Sciatic nerve (tissue), 2 donors: ENCODE measurements at regions not wholly inside any gene's neighbourhood (a gene's known extent, or its start where the extent isn't known, plus 50 kb on each side); places are given as distances from the start of the nearest gene placed in this dataset.

Source experiments
- ATAC-seq: fragments of 200-7000 bp; cut with Tn5 transposase; one replicate; pipeline ENCODE4 v1.9.1; 2020; ENCODE audit warnings: mild to moderate bottlenecking, moderate library complexity
- DNase-seq: peaks from one replicate; pipeline ENCODE4 v3.0.0-alpha.2; 2020; ENCODE audit warnings: low spot score
- intact Hi-C: fragments of 100-400 bp; cut with DNase I; formaldehyde crosslinking; loops from one replicate; pipeline ENCODE4 v1.14.2; 2022
- donor health status: DM: no; HTN: no; CAD: no.
- donor health status: DM: no; HTN: no; CAD: no.

DNA sequence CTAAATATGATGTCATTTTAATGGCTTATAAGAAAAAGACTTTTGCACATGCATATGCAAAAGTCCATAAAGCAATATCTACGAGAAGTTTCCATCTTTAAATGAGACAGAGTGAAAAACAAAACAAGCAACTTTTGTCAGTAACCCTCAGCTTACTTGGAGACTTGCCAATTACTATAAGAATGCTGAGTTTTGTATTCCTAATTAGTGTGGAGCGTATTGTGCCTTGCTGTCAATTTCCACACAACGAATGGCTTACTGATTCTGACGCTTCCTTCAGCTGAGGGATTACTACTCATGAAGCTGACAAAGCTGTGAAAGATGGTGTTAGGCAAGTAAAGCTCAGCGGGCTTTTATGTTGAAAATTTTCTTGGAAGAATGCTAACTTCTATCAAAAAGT lies 440.4 kb upstream of the ADAMTS5 start:
- ATAC-seq (no peak), DNase-seq (no peak)
- intact Hi-C loops, result no loop called here

DNA sequence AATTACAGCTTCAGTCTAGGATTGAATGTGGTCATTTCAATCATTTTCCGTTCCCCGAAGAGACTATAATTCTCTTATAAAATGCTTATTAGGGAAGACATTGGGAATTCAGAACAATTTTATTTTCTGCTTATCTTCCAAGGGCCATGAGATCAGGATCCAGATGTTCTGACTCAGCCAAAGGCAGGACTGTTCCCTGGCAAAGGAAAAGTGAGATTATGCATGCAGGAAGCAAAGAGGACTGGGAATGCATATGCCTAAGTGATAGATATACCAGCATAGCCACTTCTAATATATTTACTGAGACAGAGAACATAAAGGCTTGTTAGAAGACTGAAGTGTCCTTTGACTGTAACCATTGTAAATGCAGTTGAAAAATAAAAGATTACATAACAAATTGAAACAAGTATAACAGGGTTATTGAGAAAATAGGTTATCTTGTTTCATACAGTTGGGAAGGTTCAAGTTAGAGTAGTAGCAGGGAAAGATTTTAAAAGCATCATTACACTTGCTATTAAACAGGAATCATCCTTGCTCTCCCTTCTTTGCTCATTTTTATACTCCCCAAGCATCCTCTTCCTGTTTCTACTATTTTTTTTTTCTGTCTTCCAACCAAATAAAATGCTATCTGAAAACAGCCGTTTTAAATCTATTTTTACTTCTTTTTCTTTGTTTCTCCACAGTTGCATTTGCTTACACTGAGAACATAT lies 439.6 kb upstream of the ADAMTS5 start:
- ATAC-seq (peak; percentile 72), DNase-seq (no peak)
- intact Hi-C loops, result no loop called here

DNA sequence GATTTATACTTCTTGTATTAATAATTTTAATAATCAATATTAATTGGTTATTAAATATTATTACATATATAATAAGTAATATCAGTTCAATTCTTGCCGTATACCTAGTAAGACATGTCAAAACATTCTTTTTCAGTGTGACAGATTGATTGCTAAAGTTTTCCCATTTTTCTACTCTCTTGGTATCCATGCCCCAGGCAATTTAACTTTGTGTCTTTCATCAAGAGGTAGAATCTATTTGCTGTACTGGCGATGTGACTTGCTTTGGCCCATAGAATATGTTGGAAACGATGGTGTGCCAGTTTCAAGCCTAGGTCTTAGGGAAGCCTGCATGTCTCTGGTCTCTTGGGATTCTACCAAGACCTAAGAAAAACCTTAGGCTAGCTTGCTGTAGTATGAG lies 436.1 kb upstream of the ADAMTS5 start:
- no peak for DNase-seq
- intact Hi-C loops, result no loop called here
- no peak for ATAC-seq

DNA sequence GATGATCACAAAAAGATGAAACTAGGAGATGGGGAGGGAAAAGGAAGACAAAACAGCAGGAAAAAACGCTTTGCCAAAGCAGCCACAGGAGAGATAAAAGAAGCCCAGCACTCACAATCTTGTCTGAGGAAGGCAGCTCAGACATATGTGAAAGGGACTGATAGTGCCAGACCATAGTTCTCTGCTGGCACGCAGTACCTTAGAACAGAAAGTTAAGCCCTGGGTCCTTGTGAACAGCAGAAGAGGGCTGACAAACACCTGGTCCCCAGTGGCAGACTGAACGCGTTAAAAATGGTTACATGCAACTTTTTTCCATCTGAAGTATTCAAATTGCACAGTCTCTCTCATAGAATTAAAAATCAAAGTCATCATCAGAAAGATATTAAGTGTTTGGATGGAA lies 433.2 kb upstream of the ADAMTS5 start:
- DNase-seq, result no peak
- no peak for ATAC-seq
- intact Hi-C loops, result no loop called here

DNA sequence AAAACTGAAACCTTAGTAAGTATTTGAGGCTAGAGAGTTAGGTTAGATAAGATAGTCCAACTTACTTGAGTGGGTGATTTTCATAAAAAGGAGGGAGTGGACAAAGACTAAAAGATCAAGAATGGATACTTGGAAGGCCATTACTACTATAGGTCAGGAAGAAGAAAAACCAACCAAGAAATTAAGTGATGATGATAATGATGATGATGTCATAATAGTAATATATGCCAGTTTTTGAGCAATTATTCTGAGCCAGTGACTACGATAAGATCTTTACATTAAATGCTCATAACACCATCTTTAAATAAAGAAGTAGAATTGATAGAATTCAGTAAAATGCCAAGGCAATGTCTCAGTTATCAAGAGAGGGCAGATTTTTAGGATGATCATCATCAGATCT lies 430.7 kb upstream of the ADAMTS5 start:
- intact Hi-C loops, result no loop called here

DNA sequence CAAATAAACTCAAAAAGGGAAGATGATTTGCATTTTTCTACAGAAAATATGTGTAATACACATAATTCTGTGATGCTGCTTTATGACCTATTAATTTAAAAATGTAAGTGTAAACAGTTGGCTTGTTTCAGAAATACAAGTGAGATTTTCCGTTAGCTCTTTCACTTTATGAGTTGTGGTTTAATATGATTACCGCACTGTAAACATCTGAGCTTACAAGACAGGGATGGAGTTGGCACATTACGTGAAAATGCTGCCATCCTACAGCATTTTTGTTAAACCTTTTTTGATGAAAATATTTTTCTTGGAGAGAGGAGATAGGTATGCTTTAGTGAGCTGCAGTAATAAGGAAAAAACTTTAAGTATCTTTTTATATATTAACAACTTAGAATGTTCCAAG lies 426.8 kb upstream of the ADAMTS5 start:
- DNase-seq (no peak), ATAC-seq (no peak)
- intact Hi-C loops, result no loop called here

More for the DNA sequence above, 430.7 kb upstream of the ADAMTS5 start:
- DNase-seq (no peak), ATAC-seq (no peak)

DNA sequence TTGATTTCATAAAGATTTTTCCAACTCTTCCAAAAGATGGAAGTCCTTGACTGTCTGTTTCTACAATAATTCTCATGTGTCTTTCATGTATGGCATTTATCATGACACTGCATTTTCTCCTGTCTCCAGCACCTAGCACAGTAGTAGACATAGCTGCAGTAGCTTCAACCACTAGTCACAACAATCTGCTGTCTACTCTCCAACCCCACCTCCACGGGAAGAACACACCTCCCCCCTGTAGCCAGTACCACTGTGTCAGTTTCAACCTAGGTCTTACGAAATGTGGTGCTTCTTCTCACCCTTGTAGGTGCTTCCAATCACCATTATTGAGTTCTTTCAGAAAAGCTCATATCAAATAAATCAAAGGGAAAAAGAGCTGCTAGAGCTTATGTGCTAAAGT lies 425.1 kb upstream of the ADAMTS5 start:
- intact Hi-C loops, result no loop called here
- no peak for DNase-seq
- ATAC-seq, result no peak

DNA sequence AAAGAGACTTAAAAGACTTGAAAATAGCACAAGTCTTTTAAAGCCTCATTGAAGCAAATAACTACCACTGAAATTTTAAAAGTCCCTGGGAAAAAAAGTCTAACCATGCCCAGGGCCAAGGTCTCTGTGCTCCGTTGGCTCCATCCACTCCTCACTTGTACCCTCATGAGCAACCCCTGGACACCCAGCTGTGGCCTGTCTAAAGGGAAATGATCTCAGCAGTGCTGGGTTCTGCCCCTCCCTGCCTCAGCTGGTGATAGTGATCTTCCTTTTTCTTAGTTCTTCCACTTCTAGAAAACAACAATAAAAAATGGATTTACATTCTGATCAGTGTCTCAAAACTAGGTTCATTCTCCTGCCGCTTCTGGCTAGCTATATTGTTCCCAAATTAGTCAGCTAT lies 423.5 kb upstream of the ADAMTS5 start:
- ATAC-seq, result no peak
- no peak for DNase-seq
- intact Hi-C loops, result no loop called here

DNA sequence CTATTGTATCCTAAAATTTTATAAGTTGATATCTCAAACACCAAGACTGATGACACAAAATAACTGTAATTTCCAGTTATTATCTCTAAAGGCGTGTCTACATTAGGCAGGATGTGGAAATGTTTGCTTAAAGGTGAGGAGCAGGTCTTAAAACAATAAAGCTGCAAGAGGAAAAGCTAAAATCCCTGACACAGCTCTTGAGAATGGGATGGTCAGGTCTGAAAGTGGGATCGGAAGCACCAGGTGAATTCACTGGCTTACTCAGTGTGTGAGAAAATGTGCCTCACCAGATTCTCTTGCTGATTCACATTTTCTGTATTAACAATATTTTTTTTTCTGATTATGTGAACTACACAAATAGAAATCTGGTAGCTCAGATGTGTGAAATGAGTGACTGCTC lies 421.9 kb upstream of the ADAMTS5 start:
- intact Hi-C loops, result no loop called here
- ATAC-seq (no peak), DNase-seq (no peak)

DNA sequence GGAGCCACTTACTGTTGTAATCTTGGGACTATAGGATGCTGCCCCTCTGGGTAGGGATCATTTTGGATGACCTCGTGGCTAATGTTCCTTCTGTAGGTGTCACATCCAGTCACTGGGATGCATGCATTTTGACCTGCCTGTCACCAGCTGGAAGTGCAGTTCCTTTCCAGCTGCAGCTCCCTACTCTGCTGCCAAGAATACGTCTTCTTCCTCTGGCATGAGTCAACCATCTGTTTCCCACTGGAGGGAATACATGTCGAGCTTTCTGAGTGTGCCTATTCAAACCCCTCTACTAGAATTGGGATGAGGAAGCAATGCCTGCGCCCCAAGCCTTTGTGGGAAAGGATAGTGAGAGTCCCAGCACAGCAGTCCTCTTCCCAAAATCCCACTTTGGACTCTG lies 415.5 kb upstream of the ADAMTS5 start:
- ATAC-seq (peak; percentile 26), DNase-seq (no peak)
- intact Hi-C loops, result no loop called here

DNA sequence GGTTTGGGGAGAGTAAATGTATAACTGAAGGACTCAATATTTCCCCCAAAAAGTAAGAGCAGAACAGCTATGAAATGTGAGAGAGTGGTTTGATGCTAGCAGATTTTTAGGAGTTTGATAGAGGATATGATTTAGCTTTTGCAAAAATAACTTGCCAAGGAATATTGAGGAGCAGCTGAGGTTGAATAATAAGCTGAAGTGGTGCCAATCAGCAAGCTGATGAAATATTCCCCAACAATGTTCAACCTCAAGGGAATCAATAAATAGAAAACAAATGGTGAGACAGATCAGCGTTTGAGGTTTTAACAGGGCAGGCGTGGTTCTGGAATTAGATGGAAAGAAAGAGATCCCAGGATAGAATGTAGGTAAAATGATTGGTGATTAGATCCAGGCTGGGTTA lies 413.4 kb upstream of the ADAMTS5 start:
- ATAC-seq (peak; percentile 17), DNase-seq (no peak)
- intact Hi-C loops, result no loop called here

DNA sequence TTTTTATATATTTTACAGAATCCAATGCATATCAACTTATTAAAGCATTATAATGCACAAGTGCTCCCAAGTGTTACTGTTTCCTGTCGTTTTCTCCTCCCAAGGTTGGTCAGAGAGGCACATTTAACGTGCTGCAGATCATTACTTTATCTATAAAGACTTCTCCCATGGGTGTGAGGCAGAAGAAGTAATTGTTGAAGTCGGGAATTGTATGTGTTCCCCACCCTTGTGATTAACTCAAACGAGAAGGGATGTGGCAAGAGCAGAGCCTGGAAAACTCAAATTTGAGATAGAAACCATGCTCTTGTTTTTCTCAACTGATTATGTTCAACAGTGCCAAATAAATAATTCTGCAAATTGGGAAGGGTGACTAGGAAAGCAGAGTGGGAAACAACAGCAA lies 412.5 kb upstream of the ADAMTS5 start:
- DNase-seq (no peak), ATAC-seq (no peak)
- intact Hi-C loops, result no loop called here

DNA sequence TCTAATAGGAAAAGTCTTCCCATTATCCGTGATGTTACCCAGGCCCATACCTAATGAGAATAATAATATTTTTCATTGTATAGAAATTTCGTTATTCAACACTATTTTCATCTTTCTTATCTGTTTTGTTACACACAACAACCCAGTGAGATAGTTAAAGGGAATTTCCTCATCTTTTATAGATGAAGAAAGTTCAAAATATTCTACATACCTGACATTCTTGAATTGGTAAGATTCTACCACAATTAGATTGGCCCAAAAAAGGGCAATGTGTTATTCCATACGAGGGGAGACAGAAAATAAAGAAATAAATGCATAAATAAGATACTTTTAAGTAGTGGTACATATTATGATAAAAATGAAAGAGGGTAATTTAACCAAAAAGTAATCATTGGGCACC lies 405.5 kb upstream of the ADAMTS5 start:
- ATAC-seq, result no peak

DNA sequence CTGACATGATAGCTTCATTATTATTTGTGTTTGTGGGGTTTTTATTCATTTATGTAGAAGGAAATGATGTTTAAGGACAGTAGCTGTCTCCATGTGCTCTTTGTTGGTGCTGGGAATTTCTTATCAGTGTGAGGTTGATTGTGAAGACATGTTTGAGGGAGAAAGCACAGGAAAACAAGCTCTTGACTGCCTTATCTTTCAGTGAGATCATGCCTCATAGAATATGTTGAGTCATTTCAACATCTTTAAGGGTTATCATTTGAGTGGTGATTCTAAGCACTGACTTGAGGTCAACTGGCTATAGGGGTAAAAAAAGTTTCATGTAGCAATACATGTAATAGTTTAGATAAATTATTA lies 405.1 kb upstream of the ADAMTS5 start:
- intact Hi-C loops, result no loop called here
- ATAC-seq (no peak), DNase-seq (no peak)

More for the DNA sequence above, 405.5 kb upstream of the ADAMTS5 start:
- no peak for DNase-seq
- intact Hi-C loops, result no loop called here

DNA sequence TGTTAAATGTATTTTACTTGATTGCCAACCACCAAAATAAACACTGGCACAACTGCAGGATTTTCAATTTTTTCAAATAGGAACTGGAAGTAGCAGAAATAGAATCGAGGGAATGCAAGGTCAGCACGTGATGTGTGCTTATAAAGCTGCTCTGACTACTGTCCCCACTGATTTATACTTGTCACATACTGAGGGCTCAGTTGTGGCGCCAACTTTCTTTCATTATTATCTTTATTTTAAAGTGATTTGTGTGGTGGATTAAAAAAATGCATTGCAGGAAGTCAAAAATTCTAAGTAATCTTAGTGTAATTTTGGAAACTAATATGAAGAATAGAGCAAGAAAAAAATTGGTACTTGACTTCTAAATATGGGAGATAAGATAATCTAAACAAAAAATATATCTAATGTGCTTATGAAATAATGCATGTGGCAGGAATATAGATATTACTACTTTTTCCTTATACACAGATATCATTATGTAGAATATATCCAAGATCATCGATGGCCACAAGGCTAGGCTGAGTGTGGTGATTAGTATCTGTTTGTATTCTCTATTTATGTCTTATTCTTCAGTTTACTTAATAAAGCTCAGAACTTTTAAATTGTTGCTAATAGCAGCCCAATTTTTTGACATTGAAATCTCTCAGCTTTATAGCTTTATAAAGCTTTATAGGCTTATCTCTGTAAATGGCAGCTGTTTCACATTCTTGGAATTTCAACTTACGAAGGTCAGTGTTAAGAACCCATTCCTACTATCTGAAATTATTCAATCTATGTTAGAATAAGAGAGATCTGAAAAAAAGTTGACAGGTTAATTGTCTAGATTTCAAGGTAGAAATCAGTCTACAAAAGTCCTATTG lies 404.5 kb upstream of the ADAMTS5 start:
- intact Hi-C loops, result no loop called here
- DNase-seq (no peak), ATAC-seq (no peak)

DNA sequence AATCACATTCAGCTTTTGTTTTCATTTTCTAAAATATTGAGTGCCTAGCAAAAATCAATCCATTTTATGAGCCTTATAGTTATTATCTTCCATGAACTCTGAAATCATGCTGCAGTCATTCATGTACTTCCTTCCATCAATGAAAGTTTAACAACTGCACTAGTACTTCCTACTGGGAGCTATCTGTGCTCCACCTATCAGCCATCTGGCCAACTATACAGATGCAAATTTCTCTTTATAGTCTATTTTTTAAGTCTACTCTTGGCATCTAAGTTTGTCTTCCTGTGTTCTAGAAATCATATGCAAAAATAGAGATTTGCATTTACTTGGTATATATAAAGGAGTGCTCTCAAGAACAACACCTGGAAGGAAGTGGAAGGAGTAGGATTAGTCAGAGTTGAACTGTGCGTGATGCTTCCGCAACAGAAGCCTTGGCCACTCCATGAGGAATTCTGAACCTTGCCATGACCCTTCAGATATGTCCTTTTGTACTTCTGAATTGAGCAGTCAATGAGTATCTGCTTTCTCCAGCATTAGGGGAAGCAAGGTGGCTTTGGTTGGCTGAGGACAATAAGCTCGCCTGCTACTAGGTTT lies 403.2 kb upstream of the ADAMTS5 start:
- DNase-seq, result no peak
- intact Hi-C loops, result no loop called here
- no peak for ATAC-seq

DNA sequence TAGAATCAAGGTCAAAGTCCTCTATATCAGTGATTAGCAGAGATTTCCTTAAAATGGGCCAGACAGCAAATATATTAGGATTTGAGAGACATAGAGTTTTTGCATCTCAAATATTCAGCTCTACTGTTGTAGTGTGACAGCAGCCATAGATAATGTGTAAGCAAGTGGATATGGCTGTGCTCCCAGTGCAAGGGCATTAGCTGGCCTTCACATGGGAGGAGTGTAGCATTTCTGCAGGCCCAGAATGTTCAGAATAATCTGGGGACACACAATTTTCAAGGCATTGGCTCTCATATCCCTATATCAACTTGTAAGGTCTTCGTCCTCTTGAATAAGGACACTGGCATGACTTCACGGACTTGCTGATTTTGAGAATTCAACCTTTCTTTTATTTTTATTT lies 402.3 kb upstream of the ADAMTS5 start:
- DNase-seq (no peak), ATAC-seq (no peak)
- intact Hi-C loops, result no loop called here

DNA sequence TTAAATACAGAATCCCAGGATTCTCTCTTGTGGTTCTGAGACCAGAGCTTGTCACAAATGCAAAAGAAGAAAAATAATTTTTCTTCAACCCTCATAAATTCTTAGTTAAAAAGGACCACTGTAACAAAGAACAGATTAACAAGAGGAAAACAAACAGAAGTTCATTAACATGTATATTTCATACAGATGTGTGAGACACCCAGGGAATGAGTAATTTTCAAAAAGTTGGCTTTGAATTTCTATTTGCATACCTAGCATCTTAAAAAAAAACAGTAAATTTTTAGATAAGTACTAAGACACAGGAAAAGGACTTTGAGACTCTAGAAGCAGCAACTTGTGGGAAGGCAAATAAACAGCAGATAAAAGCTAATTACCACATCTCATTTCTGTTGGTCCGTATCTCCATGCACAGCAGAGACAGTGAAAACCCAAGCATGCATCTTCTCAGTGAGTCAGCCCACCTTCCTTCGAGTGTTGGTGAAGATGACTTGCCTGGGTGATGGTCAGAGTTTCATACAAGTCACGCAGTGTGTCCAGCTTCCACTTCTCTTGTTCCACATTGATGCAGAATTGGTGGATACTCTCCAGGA lies 399.9 kb upstream of the ADAMTS5 start:
- ATAC-seq (no peak), DNase-seq (no peak)
- intact Hi-C loops, result no loop called here

DNA sequence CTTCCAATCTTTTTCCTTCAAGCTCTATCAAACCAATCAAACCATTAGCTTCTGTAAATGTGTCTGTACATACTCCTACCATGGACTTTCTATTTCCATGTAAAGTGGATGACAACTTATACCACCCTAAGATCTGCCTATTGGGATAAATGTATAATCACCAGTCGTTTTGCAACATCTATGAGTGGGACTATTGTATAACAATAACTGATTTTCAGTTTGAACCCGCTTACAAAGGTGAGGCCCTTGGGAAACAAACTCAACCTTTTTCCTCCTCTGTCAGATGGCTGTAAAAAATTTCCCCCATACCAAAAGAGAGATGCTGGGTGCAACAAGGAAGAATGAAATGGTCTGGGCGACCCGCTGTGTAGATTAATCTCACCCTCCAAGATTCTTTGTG lies 399.1 kb upstream of the ADAMTS5 start:
- DNase-seq, result no peak
- ATAC-seq, result no peak
- intact Hi-C loops, result no loop called here

DNA sequence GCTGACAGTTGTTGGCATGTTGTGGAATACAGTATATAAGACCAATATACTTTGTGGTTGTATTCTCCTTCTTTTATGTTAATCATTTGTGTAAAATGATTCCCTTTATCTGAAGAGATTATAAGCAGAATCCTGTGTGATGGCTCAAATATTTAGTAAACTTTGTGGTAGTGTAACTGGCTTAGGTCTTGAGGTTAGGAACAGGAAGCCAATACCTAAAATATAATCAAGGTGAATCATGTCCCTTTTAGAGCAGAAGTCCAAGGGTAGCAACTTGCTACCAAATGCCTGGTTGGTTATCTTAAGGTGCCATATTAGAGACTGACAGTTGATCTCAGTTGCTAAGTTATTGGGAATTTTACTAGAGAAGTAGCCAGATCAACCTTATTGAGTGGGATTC lies 398.5 kb upstream of the ADAMTS5 start:
- ATAC-seq, result no peak
- no peak for DNase-seq
- intact Hi-C loops, result no loop called here
